Testis (tissue), 2 donors: ENCODE measurements at regions not wholly inside any gene's neighbourhood (a gene's known extent, or its start where the extent isn't known, plus 50 kb on each side); places are given as distances from the start of the nearest gene placed in this dataset.

Experiments used
- DNase-seq: peaks from one replicate; pipeline ENCODE4 v3.0.0-alpha.2; 2019
- H3K27ac ChIP-seq, 2 donors: fragments of 200-600 bp; sonication (generic); one replicate each; pipeline ENCODE4 v1.5.1; 2019
- H3K27me3 ChIP-seq: fragments of 200-600 bp; sonication (generic); one replicate; pipeline ENCODE4 v1.5.1; 2019
- H3K36me3 ChIP-seq: fragments of 200-600 bp; sonication (generic); one replicate; pipeline ENCODE4 v1.5.1; 2017; ENCODE audit warnings: low read depth; ENCODE audit errors: missing control alignments
- H3K4me1 ChIP-seq: fragments of 200-600 bp; sonication (generic); one replicate; pipeline ENCODE4 v1.5.1; 2019
- H3K4me3 ChIP-seq, 2 donors: fragments of 200-600 bp; sonication (generic); one replicate each; pipeline ENCODE4 v1.5.1; 2017 to 2019
- H3K9me3 ChIP-seq: fragments of 200-600 bp; sonication (generic); one replicate; pipeline ENCODE4 v1.5.1; 2017
- CTCF ChIP-seq, 3 experiments: fragments of 450-650 bp in 2 of 3; fragments of 200-600 bp in 1 of 3; sonication (generic) in 1 of 3; IDR thresholded peaks; one replicate each; pipeline ENCODE4 v1.5.1; 2016 to 2019; ENCODE audit warnings: antibody characterized with exemption in 3 of 3, mild to moderate bottlenecking in 2 of 3, moderate library complexity in 1 of 3
- POLR2A ChIP-seq: fragments of 450-650 bp; IDR thresholded peaks from one replicate; pipeline ENCODE4 v1.6.1; 2017; ENCODE audit warnings: antibody characterized with exemption, mild to moderate bottlenecking, moderate library complexity
- WGBS, 2 donors: methylation state at CpG; one replicate each; pipeline ENCODE4 v1.1.5; 2018; 5-methylcytosine and 5-hydroxymethylcytosine counted together
- intact Hi-C: fragments of 100-400 bp; cut with DNase I; formaldehyde crosslinking; loops from one replicate; pipeline ENCODE4 v1.15.1; 2023; ENCODE audit warnings: low total_unique reads

- no peak overlapping the region for H3K4me3 ChIP-seq
- H3K36me3 ChIP-seq = no peaks in the 10 kb centered on the region
- no peak for DNase-seq
- H3K27me3 ChIP-seq = no peaks in the 10 kb centered on the region
- H3K27ac ChIP-seq = no peak overlapping the region
- TF ChIP-seq POLR2A (no peak), CTCF (IDR thresholded peaks at IDR 0.05) (no peak)
- no peaks in the 10 kb centered on the region for H3K9me3 ChIP-seq
- 87 to 91% methylated on average over 1 of the region's 1 CpG for WGBS, 2 donors
- no peaks in the 10 kb centered on the region for H3K4me1 ChIP-seq
- intact Hi-C loops = no loop called here
Measured at GRCh38 chr2:136325844-136326331, 207.9 kb upstream of the CXCR4 start.

- Histone ChIP-seq H3K36me3 (no peaks in the 10 kb centered on the region), H3K4me1 (no peaks in the 10 kb centered on the region), H3K4me3 (no peak overlapping the region), H3K27ac (no peak overlapping the region), H3K9me3 (no peaks in the 10 kb centered on the region), H3K27me3 (no peaks in the 10 kb centered on the region)
- no peak for DNase-seq
- TF ChIP-seq CTCF (IDR thresholded peaks at IDR 0.05) = no peak
- 79 to 84% methylated on average over 3 of the region's 3 CpGs for WGBS, 2 donors
- intact Hi-C loops = no loop called here
Measured at GRCh38 chr2:136324966-136325365, 207.0 kb upstream of the CXCR4 start.

- Histone ChIP-seq H3K36me3 (no peaks in the 10 kb centered on the region), H3K4me3 (no peak overlapping the region), H3K9me3 (no peaks in the 10 kb centered on the region), H3K4me1 (no peaks in the 10 kb centered on the region), H3K27ac (no peak overlapping the region), H3K27me3 (no peaks in the 10 kb centered on the region)
- 87 to 90% methylated on average over 7 of the region's 7 CpGs for WGBS, 2 donors
- TF ChIP-seq CTCF (IDR thresholded peaks at IDR 0.05) = no peak
- no peak for TF ChIP-seq POLR2A
- intact Hi-C loops = no loop called here
- DNase-seq = no peak
Measured at GRCh38 chr2:136323935-136324334, 206.0 kb upstream of the CXCR4 start.

- 52 to 71% methylated on average over 3 of the region's 3 CpGs for WGBS, 2 donors
- Histone ChIP-seq H3K27ac (no peak overlapping the region), H3K27me3 (no peaks in the 10 kb centered on the region), H3K4me3 (no peak overlapping the region), H3K36me3 (no peaks in the 10 kb centered on the region), H3K9me3 (no peaks in the 10 kb centered on the region), H3K4me1 (no peaks in the 10 kb centered on the region)
- intact Hi-C loops = no loop called here
- no peak for DNase-seq
- TF ChIP-seq CTCF (IDR thresholded peaks at IDR 0.05) = no peak
- no peak for TF ChIP-seq POLR2A
Measured at GRCh38 chr2:136323195-136323594, 205.2 kb upstream of the CXCR4 start.

GRCh38 chr2:136322428-136322827, 204.5 kb upstream of the CXCR4 start:
- no peak overlapping the region for H3K27ac ChIP-seq
- H3K4me1 ChIP-seq = no peaks in the 10 kb centered on the region
- TF ChIP-seq CTCF (IDR thresholded peaks at IDR 0.05) = no peak
- TF ChIP-seq POLR2A = no peak
- DNase-seq = no peak
- H3K9me3 ChIP-seq = no peaks in the 10 kb centered on the region
- intact Hi-C loops = no loop called here
- H3K4me3 ChIP-seq = no peak overlapping the region
- no peaks in the 10 kb centered on the region for H3K27me3 ChIP-seq
- 87 to 95% methylated on average over 2 of the region's 2 CpGs for WGBS, 2 donors
- no peaks in the 10 kb centered on the region for H3K36me3 ChIP-seq
